Ishikawa (cell line): ENCODE measurements at regions not wholly inside any gene's neighbourhood (a gene's known extent, or its start where the extent isn't known, plus 50 kb on each side); places are given as distances from the start of the nearest gene placed in this dataset.

Source experiments
- CREB1 ChIP-seq: IDR thresholded peaks from 2 replicates; pipeline ENCODE4 v1.6.1; 2012; ENCODE audit warnings: low read depth
- EGR1 ChIP-seq: IDR thresholded peaks from 2 replicates; pipeline ENCODE4 v1.6.1; 2012
- FOXM1 ChIP-seq: IDR thresholded peaks from 2 replicates; pipeline ENCODE4 v1.6.1; 2012; ENCODE audit warnings: low read depth, borderline replicate concordance
- REST ChIP-seq: IDR thresholded peaks from 2 replicates; pipeline ENCODE4 v1.6.1; 2012; ENCODE audit warnings: low read depth, mild to moderate bottlenecking
- YY1 ChIP-seq: IDR thresholded peaks from 2 replicates; pipeline ENCODE4 v1.6.1; 2012; ENCODE audit warnings: low read depth
- TF ChIP-seq, protein P1 (sequence below): IDR thresholded peaks from 2 replicates; pipeline ENCODE4 v1.6.1; 2012
- TF ChIP-seq, protein P2 (sequence below): IDR thresholded peaks from 2 replicates; pipeline ENCODE4 v1.6.1; 2012

DNA sequence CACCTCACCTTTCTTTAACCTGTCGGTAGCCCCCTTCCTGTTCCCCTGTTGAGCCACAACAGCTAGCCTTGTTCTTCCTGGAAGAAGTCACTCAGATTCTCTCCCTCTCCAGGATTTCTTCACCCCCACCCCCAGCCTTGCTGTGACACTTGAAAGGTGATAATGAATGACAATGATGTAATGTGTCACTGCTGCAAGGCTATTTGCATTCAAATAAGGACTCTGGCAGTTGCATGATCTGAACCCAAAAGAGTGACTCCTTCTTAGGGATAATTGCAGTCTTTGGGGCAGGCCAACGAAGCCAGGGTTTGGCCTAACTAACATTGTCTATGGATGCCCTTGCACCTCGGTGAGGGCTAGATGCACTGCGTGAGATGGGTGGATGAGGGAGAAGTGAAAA lies 154.4 kb upstream of the CLINT1 start:
- TF ChIP-seq CREB1 (no peak), REST (no peak), EGR1 (no peak), FOXM1 (no peak), YY1 (no peak)
- TF ChIP-seq, protein P1, sequence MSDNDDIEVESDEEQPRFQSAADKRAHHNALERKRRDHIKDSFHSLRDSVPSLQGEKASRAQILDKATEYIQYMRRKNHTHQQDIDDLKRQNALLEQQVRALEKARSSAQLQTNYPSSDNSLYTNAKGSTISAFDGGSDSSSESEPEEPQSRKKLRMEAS = no peak
- TF ChIP-seq, protein P2, sequence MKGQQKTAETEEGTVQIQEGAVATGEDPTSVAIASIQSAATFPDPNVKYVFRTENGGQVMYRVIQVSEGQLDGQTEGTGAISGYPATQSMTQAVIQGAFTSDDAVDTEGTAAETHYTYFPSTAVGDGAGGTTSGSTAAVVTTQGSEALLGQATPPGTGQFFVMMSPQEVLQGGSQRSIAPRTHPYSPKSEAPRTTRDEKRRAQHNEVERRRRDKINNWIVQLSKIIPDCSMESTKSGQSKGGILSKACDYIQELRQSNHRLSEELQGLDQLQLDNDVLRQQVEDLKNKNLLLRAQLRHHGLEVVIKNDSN = no peak
